ENCODE measurements at regions not wholly inside any gene's neighbourhood (a gene's known extent, or its start where the extent isn't known, plus 50 kb on each side); places are given as distances from the start of the nearest gene placed in this dataset.

DNA sequence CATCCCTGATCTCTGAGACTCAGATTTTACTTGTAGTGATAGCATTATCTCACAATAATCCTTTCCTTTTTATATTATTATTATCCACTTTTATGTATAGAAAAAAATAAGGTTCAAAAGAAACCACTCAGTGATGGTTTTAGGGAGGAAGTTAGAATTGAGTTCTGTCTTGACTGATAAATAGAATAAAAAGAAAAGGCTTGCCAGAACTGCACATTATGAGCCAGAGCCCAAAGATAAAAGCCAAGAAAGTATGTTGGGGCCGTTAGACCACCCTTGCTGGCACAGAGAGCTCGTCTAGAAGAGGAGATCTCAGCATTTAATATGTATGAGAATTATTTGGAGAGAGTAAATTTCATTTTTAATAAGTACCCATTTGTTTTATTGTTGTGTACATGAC, 103.2 kb downstream of the TSPAN8 start:
- TF ChIP-seq, protein P1, sequence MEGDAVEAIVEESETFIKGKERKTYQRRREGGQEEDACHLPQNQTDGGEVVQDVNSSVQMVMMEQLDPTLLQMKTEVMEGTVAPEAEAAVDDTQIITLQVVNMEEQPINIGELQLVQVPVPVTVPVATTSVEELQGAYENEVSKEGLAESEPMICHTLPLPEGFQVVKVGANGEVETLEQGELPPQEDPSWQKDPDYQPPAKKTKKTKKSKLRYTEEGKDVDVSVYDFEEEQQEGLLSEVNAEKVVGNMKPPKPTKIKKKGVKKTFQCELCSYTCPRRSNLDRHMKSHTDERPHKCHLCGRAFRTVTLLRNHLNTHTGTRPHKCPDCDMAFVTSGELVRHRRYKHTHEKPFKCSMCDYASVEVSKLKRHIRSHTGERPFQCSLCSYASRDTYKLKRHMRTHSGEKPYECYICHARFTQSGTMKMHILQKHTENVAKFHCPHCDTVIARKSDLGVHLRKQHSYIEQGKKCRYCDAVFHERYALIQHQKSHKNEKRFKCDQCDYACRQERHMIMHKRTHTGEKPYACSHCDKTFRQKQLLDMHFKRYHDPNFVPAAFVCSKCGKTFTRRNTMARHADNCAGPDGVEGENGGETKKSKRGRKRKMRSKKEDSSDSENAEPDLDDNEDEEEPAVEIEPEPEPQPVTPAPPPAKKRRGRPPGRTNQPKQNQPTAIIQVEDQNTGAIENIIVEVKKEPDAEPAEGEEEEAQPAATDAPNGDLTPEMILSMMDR (IDR thresholded peaks at IDR 0.05; ENCODE audit: poor library complexity, severe bottlenecking), result no peak
- TF ChIP-seq EZH2 (IDR thresholded peaks at IDR 0.05; ENCODE audit: borderline replicate concordance, insufficient read depth, low read length, poor library complexity, severe bottlenecking) (no peak), TAF1 (IDR thresholded peaks at IDR 0.05; ENCODE audit: low read depth) (no peak)
